ENCODE measurements at regions not wholly inside any gene's neighbourhood (a gene's known extent, or its start where the extent isn't known, plus 50 kb on each side); places are given as distances from the start of the nearest gene placed in this dataset.

DNA sequence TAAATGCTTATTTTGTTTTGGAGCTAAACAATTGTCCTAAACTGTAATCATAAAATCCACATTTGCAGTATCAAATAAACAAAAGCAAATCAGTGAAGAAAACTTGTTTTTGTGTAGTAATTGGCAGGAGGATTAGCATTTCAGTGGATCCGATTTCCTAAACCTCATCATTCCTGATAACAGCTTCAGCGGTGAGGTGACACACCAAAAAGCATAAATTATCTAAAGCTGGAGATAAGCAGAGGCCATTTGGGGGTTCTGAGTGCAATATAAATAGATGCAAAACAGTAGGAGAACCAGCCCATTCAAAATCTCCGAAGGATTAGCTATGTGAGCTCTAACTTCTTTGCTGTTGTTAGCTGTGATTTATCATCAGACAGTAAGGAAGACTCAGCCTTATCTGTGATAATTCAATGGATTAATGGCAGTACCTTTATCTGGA lies 235.8 kb downstream of the EPHA7 start:
- no peak for DNase-seq (ENCODE audit: low read depth, low spot score)

DNA sequence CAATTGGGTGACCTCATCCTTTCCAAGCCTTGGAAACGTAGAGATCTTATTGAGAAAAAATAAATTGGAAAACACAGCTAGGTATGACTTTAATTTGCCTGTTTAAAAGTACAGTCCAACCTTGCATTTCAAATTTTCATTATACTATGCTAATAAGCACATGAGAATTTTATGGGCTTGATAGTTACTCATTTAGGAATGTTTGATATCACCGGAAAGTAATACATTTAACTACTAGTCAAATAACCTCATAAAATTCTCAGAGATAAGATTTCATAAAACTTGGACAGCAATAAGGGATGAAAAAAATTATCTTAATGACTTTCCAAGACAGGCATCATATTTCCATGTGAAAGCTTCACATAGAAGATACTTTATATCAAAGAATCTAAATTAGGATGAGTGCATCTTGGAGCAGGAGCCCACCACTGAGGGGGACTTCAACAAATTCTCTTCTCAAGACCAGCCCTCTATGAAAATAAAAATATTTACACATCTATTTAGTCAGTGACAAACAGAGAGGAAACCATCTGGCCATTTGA lies 236.3 kb downstream of the EPHA7 start:
- DNase-seq (ENCODE audit: low read depth, low spot score), result no peak

DNA sequence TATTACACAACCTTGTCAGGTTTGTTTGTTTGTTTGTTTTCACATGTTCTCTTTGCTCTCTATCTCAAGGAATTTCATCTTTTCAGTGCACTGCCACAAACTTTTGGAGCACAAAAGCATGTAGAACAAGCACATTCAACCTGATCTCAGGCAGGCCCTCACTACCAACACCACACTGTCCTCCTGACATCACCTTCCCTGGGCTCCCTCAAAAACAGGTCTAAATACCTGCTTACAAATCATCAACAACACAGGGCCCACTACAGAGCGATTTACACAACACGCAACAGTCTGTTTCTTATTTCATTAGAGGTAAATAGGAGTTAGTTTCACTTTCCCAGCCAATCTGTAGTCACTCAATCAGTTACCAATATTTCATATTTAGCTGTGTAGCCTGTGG lies 241.4 kb downstream of the EPHA7 start:
- no peak for DNase-seq (ENCODE audit: low read depth, low spot score)

GRCh38 chr6:93177438-93177837 lies 241.9 kb downstream of the EPHA7 start:
- no peak for DNase-seq (ENCODE audit: low read depth, low spot score)

DNA sequence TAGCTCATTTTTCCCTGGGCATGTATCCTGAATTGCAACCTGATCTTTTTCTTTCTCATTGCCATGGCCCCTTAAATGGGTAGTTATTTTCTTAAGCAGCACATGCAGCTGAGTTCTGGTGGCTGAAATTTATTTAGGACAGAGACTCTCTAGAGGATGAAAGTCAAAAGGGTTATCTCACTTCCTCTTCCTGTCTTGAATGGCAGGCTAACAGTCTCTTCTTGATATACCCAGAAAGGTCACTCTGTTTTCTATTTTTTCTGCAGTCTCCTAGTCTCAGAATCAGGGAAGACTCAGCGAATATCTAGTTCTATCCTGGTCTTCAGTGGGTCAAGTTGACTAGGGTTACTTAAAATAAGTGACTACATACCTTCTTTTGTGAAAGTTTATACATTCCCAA lies 243.3 kb downstream of the EPHA7 start:
- DNase-seq (ENCODE audit: low read depth, low spot score), result no peak

DNA sequence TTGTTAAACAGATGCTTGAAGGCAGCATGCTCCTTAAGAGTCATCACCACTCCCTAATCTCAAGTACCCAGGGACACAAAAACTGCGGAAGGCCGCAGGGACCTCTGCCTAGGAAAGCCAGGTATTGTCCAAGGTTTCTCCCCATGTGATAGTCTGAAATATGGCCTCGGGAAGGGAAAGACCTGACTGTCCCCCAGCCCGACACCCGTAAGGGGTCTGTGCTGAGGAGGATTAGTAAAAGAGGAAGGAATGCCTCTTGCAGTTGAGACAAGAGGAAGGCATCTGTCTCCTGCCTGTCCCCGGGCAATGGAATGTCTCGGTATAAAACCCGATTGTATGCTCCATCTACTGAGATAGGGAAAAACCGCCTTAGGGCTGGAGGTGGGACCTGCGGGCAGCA lies 245.8 kb downstream of the EPHA7 start:
- DNase-seq (ENCODE audit: low read depth, low spot score), result peak; percentile 64

DNA sequence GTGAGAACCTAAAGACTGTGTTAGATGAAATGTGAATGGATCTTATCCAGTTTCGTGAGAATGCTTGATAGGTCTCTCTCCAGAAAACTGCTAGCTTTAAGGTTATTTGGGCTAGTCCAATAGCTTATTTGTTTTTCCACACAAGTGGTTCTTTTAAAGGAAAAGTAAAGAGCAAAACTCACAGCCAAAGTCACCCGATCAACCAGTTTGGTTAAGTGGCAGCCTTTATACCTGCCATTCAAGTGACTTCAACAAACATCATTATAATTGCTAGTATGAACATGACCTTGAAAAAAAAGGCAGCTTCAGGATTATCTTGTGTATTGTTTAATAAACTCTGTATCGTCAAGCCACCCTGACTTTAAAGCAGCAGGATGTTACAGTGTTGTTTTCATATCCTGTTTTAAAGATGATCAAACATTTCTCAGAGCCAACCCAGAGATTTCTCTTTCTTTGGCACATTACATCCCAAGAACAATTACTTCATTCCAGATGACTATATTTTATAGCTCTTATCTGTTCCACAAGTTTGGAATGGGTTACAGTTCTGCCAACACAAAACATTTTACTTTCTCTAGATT lies 253.4 kb downstream of the EPHA7 start:
- no peak for DNase-seq (ENCODE audit: low read depth, low spot score)

- no peak for DNase-seq (ENCODE audit: low read depth, low spot score)
Measured at GRCh38 chr6:93164781-93165180, 254.6 kb downstream of the EPHA7 start.

GRCh38 chr6:93163146-93163545 lies 256.2 kb downstream of the EPHA7 start:
- no peak for DNase-seq (ENCODE audit: low read depth, low spot score)

DNA sequence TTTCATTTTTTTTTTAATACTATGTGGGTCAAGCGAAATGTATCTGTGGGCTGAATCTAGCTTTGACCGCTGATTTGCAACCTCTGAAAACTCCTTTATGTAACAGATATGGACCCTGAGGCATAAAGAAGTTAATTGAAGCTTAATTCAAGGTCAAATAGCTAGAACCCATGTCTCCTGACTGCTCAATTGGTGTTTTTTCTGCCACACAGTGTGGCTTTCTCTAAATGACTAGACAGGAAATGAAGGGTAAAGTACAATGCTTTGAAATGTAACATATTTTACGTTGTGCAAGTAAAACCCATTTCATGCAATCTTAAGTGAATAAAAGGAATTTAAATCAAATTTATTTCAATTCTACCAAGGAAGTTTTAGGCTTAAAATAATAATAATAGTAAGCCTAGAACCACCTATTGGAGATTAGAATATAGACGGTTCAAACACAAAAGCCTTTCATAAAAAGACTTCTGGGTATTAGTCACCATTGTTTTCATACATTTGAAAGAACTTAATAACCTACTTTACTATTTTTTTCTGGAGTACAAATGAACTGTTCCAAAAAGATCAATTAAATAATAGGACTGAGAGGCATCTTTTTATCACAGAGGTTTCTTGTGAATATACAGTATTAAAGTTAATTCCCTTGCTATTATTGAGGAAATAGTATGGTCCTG lies 279.8 kb downstream of the EPHA7 start:
- DNase-seq (ENCODE audit: low read depth, low spot score), result no peak

GRCh38 chr6:93136111-93136510 lies 283.2 kb downstream of the EPHA7 start:
- DNase-seq (ENCODE audit: low read depth, low spot score), result peak; percentile 32

GRCh38 chr6:93124006-93124632 lies 295.2 kb downstream of the EPHA7 start:
- DNase-seq (ENCODE audit: low read depth, low spot score), result no peak

DNA sequence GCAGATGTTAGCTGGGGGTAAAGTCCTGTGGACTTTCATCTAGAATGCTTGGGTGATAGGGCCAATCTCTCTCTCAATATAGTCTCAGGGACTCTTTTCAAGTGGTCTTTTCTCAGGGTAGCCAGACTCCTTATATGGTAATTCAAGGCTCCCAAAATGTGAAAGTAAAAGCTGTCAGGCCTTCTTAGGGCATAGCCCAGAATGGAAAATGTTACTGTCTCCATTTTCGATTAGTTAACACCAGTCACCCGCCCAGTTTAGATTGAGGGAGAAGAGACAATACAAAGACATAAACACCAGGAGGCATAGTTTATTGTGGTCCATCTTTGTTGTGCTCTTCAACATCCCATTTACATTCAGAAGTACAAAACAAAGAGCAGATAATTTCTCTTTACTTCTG lies 295.8 kb downstream of the EPHA7 start:
- peak; percentile 5 for DNase-seq (ENCODE audit: low read depth, low spot score)

GRCh38 chr6:93120154-93120742 lies 299.1 kb downstream of the EPHA7 start:
- no peak for DNase-seq (ENCODE audit: low read depth, low spot score)

DNA sequence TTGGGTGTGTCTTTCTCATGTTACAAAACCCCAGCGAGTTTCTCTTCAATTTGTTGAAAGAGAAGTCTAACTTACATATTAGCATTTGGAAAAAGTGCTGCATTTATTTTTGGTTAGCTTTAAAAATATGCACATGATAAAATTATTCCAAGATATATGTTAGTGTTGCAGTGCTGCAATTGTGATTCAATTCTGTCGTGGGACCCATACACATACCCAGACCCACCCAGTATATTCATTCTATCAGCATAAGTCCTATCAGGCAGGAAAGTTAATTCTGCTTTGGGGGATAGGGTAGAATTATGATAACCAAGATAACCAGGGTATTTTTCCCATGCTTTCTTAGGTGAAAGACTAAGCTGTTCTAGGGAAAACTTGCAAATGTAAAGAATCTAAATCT lies 313.5 kb downstream of the EPHA7 start:
- no peak for DNase-seq (ENCODE audit: low read depth, low spot score)

DNA sequence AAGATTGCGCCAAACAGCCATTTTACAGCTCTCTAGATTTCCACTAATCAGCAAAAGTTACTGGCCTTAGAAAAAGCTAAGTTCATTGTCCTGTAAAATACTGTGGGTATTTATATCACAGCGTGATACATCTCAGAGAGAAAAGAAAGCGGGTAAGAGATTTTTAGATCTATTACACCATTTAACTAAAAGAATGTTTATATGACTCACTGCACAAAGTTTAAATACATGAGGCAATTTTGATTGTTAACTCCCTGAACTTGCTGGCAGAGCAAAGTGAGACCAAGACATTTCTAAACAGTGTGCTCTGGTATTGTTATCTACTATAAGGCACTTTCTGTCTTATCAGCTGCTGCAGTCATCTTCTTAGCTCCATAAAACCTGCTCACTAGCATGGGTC lies 314.3 kb downstream of the EPHA7 start:
- no peak for DNase-seq (ENCODE audit: low read depth, low spot score)

DNA sequence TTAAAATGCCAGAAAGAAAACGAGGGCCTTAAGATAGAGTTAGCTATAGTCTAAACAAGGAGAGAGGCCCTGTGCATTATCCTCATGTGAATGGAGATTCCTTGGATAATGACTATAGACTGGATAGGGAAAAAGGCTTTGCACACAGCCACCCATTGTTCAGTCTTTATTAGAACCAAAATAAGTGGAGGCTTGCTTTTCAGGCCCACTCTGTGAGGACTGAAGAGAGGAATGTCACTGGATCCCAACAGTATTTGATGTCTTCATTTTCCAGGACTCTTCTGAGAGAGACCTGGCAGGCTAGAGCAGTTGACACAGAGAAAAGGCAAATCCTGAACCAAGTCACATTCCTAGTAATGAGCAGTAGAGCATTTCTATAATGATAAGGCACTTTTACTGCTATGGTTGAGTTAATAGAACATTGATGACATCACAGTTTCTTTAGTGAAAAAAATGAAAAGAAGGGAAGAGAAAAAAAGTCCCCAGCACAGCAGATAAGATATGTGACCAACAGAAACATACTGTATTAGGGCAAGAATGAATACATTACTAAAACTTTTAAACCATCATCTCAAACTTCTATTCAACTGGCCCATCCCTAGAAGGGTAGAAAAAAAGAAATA lies 315.1 kb downstream of the EPHA7 start:
- peak; percentile 8 for DNase-seq (ENCODE audit: low read depth, low spot score)

DNA sequence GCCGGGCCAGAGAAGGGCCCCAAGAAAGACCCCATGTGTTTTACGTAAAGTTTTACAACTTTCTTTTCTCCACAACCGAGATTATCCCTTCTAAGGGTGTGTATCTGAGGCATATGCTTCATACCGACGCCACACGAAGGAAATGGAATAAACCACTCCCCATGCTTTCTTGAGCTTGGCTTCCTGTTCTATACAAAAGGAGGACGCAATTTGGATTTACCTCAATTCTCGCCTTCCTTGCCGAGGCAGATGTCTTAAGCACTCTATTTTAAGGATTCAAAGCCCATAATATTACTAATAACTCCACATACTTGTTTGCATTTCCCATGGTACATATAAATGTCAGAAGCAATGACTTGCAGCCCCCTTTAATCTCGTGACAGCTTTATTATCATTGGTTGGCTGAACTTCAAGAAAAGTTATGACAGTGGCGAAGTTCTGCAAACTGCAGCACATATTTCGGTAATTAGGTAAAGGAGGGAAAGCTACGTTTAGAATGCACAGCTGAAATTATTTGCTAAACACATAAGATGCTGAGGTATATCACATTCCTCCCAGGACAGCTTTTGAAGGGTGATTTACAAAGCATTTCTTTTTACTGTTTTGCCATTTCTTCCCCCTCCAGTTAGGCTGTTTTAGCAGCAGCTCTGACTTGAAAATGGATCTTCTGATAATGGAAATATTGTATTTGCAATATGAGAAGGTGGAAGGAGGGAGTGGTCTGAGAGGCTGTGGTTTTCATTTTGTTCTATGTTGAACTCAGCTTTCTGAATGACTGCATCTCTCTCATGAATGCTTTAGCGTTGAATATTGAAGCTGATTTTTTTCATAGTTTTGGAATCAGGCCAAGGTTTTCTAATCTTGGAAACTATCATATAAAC lies 330.5 kb downstream of the EPHA7 start:
- no peak for DNase-seq (ENCODE audit: low read depth, low spot score)

DNA sequence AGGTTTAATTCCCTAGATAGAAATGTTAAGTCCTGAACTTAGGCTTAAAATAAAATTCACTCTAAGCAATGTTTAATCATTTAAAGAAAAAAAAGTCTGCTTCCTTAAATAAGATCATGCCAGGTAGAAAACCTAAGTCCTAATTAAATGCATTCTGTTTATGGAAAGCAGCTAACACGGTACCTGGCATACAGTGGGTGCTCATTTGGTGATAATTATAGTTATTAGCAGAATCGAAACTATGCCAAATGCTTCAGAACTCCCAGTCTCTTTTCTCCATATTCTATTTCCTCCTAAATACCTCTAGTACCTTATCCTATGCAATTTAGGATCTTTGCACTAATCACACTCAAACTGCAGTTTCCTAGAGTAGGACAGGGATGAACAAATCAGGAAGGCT lies 331.8 kb downstream of the EPHA7 start:
- no peak for DNase-seq (ENCODE audit: low read depth, low spot score)

DNA sequence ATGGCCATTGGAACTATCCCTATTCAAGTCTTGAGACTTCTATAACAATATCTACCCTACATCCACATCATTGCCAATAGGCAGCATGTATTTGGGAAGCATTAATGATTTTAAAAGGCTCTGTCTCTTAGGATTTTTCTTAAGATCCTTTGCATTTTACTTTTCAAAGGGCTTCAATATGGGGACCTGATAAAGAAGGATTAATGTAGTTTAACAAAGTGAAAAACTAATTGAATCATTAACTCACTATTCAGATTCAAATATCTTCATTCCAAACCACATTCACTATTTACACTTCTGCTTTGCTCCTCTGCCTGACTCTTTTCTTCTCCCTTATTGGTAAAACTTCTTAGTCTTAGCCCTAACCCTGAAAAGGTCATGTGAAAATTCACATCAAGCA lies 333.0 kb downstream of the EPHA7 start:
- DNase-seq (ENCODE audit: low read depth, low spot score), result no peak

All from ELF-1 (cell line).